GM06990 (cell line): ENCODE measurements at regions not wholly inside any gene's neighbourhood (a gene's known extent, or its start where the extent isn't known, plus 50 kb on each side); places are given as distances from the start of the nearest gene placed in this dataset.

ENCODE experiments used
- DNase-seq: peaks from one replicate; pipeline ENCODE4 v3.0.0-alpha.2; 2011; ENCODE audit not compliant: insufficient read length; ENCODE audit errors: extremely low read depth
- H3K27me3 ChIP-seq: replicated peaks from 2 replicates; pipeline ENCODE4 v1.6.0; 2011; ENCODE audit warnings: low read length; ENCODE audit not compliant: control insufficient read depth, insufficient read depth
- H3K36me3 ChIP-seq: 2 replicates; pipeline ENCODE4 v1.5.1; 2011; ENCODE audit warnings: low read length; ENCODE audit not compliant: control insufficient read depth, insufficient read depth
- H3K4me3 ChIP-seq: replicated peaks from 2 replicates; pipeline ENCODE4 v1.5.1; 2011; ENCODE audit warnings: low read depth, mild to moderate bottlenecking, control low read depth, low read length
- TF ChIP-seq, protein P1 (sequence below): IDR thresholded peaks from 2 replicates; pipeline ENCODE4 v1.5.1; 2011; ENCODE audit warnings: low read length, control low read depth, mild to moderate bottlenecking, inconsistent platforms; ENCODE audit not compliant: insufficient read depth, poor library complexity, severe bottlenecking

DNA sequence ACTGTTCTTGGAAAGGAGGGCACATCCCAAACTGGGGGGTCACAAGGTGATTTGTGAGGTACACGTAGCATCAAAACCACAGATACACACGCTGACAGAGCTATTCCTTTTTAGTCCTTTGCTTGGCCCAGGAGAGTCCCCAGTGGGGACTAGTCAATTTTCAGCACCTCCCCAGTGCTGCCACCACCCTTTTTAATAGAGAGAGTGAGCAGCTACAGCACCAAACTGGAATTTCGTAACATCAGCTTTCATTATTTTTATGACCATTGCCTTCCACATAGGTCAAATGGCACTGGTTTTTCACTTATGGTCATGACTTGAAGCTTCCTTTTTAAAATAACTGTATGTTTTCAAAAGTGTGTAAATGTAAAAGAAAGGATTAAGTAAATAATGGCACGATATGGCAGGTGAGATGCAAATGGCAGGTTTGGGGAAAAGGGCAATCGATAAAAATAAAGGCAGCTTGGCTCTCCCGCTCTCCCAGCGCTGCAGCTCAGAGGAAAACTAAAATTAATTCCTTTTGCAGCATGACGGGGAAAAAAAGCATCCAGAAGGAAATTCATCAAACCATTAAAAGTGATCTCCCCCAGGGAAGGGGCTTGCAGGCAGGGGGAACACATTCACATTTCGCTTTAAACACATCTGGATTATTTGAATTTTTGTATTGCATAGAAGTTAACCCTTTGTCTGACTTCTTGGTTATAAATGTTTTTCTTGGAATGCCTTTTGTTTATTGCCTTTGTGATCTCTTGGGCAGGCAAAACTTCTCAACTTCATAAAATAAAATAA lies 95.2 kb downstream of the ANKRD60 start:
- H3K36me3 ChIP-seq = no peaks in the 10 kb centered on the region
- no peak for DNase-seq
- TF ChIP-seq, protein P1, sequence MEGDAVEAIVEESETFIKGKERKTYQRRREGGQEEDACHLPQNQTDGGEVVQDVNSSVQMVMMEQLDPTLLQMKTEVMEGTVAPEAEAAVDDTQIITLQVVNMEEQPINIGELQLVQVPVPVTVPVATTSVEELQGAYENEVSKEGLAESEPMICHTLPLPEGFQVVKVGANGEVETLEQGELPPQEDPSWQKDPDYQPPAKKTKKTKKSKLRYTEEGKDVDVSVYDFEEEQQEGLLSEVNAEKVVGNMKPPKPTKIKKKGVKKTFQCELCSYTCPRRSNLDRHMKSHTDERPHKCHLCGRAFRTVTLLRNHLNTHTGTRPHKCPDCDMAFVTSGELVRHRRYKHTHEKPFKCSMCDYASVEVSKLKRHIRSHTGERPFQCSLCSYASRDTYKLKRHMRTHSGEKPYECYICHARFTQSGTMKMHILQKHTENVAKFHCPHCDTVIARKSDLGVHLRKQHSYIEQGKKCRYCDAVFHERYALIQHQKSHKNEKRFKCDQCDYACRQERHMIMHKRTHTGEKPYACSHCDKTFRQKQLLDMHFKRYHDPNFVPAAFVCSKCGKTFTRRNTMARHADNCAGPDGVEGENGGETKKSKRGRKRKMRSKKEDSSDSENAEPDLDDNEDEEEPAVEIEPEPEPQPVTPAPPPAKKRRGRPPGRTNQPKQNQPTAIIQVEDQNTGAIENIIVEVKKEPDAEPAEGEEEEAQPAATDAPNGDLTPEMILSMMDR = no peak
- no peak overlapping the region for H3K4me3 ChIP-seq
- H3K27me3 ChIP-seq = peaks cover 1% of the 10 kb centered on the region

DNA sequence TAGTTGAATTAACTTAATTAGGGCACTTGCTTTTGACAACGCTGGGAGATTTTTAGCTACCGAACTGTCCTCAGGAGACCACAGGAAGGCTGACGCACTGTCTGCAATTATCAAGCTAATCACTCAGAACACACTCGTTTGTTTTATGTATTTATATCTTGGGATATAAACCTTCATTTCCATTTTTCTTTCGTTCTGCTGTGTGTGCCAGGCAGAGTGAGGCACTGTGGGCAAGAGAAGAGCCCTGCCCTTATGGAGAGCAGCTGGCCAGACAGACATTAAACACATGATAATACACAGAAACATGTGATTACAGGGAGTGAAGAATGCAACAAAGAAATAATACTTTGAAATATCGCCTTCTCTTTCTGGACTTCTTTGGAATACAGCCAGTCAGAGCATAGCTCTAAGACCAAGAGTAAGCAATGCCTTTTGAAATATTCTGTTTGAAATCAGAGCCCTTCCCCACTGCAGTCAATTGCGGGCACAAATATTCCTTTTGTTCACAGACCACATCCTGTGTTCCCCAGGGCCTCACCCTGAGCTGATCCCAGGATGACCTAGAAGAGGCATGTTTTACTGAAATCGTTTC lies 96.8 kb downstream of the ANKRD60 start:
- no peak overlapping the region for H3K4me3 ChIP-seq
- DNase-seq = no peak

DNA sequence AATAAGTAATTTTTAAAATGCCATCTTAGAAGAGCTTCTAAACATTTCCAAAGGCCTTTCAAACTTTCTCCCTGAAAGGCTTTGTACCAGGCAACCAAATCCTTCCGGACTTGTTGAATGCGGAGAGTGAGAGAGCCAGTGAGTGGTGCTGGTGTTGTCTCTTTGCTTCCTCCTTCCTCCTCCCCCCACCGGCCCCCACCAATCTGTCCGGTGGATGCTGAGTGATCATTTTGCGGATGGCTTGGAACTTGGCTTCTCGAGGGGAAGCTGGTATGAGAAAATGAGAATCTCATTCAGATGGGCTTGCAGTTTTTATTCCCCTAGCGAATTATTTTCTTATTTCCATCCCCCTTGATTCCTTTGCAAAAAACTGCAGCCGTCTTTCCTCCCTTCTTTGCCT lies 97.3 kb downstream of the ANKRD60 start:
- no peak for DNase-seq
- peaks cover 1% of the 10 kb centered on the region for H3K27me3 ChIP-seq
- no peaks in the 10 kb centered on the region for H3K36me3 ChIP-seq
- TF ChIP-seq, protein P1 = no peak
- H3K4me3 ChIP-seq = no peak overlapping the region

More for the DNA sequence above, 96.8 kb downstream of the ANKRD60 start:
- no peaks in the 10 kb centered on the region for H3K36me3 ChIP-seq
- TF ChIP-seq, protein P1 = no peak
- H3K27me3 ChIP-seq = peaks cover 1% of the 10 kb centered on the region

DNA sequence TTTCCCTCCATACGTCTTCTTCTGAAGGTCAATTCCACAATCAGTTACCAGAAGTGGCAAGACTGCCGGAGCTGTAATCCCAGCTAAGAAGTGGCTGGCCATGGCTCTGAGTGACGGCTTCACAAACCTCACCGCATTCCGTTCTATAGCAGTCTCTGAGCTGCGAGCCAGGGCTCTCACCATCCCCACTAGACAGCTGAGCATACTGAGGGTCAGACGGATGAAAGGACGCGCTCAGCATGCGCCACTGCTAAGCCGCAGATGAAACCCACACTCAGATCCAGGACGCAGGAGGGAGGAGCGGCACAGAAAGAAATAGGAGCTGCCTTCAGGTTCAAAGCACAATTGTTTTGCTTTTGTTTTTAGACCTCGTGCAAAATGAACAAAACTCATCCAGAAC lies 97.9 kb downstream of the ANKRD60 start:
- no peaks in the 10 kb centered on the region for H3K36me3 ChIP-seq
- no peak overlapping the region for H3K4me3 ChIP-seq
- H3K27me3 ChIP-seq = peaks cover 1% of the 10 kb centered on the region
- no peak for DNase-seq
- TF ChIP-seq, protein P1 = no peak

DNA sequence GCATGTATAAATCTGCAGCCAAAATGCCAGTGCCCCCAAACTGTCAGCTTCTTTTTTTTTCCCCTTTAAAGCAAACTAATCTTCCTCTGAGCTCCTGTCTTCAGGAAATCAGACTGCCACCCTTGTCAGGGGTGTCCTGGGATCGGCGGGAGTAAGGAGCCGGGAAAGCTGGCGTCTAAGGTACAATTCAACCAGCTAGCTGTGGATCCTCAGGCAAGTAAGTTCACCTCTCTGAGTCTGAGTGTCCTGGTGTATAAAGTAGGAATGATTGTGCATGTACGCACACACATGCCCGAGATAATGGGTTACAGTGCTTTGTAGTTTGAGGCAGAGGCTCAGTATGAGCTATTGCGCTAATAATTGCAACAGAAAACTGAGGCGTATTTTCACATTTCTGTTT lies 98.3 kb downstream of the ANKRD60 start:
- DNase-seq = no peak
- TF ChIP-seq, protein P1 = no peak
- H3K4me3 ChIP-seq = no peak overlapping the region
- no peaks in the 10 kb centered on the region for H3K36me3 ChIP-seq
- peaks cover 1% of the 10 kb centered on the region; the same call in 1 of the 2 replicates for H3K27me3 ChIP-seq
